Inferior parietal cortex (tissue), 1 donor: ENCODE measurements at regions not wholly inside any gene's neighbourhood (a gene's known extent, or its start where the extent isn't known, plus 50 kb on each side); places are given as distances from the start of the nearest gene placed in this dataset.

Experiments used
- DNase-seq: peaks from one replicate; pipeline ENCODE4 v3.0.0-alpha.2; 2016; ENCODE audit errors: extremely low spot score

DNA sequence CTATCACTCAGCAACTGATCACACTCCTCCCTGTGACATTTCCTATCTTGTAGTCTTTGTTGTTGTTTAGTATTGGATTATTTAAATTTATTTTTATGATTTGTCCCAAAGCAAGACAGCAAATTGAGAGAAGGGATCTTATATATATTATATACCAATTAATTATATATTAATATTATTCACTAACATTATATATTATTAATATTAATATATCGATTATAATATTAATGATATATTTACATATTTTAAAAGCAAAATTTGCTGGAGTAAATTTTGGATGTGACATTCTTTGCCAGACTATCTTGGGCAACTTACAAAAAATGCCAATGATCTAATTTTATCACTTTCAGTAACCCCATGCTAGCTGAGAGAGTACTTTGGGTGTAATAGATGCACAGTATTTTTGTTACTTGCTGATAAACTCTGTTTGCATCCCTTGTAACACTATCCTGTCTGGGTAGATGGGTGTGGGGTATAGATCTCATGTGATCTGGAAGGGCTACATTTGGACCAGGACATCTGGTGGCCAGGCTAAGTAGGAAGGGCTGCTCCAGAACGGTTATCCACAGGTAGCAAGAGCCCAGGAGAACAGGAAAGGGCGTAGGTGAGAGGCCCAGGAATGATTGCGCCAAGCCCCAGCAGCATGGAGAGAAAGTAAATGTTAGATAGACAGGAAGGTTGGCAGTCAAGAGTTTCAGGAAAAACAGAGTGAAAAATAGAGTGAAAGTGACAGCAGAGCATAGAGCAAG, 608.6 kb upstream of the KIRREL3 start:
- no peak for DNase-seq

DNA sequence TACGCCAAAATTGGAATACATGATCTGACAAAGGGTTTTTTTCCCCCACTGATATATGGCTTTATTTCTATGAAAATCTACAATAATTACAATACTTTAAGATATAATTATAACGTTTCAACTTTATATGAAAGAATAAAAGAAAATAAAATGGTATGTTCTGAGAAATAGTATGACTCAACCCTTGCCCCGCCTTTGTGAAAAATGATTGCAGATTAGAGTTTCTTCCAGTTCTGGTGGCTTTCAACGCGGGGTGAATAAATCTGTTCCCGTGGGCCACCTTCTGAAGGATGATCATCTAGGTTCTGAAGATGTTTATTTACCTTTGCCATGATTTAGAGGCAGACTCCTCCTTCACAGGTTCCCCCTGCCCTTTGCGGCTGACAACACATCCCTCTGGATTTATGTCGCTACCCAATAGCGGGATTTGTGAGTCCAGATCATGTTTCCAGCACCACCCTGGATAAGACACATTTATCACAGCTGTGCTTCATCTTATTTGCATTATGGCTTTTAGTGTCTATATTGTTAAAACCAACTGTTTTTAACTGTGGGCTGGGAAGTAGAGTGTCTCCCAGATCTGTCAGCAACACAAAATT, 607.0 kb upstream of the KIRREL3 start:
- no peak for DNase-seq

DNA sequence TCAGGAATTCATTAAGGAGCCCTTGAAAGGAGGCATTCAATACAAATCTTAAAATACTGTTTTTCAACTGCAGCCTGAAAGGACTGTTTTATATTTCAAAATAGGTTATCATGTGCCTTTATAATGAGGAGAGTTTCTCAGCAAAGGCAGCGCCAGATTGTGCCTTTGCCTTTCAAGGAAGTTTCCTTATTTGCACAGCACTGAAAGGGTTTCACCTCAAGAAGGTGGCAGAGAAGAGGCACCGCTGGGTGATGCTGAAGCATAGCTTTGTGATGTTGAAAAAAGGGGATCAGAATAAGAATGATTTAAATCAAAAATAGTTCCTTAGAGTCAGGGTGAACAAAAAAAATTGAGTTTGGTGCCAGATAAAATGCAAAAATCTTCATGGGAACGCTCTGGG, 601.0 kb upstream of the KIRREL3 start:
- peak; percentile 10 for DNase-seq

DNA sequence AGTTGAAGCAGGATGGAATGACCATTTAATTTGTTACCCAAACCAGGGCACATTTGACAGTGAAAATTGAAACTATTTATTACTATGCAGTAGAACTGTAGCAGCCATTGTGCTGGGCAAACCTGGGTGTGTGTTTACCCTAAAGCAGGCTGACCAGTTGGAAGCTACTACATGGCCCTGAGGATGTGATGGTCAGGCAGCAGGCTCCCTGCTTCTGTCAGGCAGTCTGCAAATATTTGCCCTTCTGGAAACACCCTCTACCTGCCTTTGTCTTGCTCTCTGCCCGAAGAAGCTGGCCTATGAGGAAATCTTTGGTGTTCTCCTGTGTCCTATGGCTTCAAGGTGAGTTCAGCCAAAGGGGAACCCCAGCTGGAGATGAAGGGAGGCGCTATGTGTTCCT, 600.1 kb upstream of the KIRREL3 start:
- no peak for DNase-seq

DNA sequence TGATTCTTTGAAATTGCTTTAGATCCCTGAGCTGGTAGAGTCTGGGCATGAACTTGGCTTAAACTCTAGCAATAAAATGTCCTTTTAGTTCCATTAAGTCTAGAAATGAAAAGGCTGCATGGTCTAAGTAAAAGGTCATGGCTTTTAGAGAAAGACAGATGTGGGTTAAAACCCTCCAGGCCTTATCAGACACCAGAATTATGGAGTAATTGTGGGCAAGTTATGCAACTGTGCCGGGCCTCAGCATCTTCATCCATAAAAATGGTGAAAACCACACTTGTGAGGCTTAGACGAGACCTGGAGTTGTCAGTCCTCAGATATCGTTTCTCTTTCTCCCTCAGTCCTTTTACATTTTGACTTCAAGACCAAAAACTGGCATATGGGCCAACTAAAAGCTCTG, 597.9 kb upstream of the KIRREL3 start:
- DNase-seq: no peak

DNA sequence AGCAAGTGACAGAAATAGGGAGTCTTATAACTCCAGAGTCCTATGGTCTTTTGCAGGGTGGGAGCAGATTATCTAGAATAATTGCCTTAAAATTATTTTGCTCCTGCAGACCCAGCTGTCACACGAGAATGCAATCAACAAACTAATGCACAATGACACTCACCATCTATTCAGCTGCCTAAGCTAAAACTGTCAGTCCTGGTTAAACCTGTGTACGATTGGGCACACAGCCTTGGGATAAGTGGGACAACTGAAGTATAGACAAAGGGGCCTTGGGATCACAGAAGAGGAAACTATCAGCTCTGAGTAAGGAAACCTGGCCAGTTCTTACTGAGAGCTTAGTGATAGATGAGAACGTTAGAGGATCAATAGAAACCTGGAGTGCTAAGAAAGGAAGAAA, 595.9 kb upstream of the KIRREL3 start:
- no peak for DNase-seq

DNA sequence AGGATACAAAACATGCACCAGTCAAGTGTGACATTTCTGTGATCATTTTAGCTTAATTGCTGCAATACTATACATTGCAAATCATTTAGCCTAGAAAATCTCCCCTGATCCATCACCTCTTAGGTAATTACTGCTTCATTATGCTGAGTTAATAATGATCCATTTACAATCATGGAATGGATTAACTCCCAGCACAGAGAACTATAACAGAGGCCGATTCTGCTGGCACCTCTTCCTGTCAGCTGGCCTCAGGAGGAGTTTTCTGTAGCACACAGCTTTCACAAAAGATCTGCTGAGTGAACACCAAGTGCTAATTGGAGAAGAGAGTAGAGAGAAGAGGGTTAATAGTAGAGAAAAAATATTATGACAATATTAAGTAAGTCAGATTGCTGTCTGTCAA, 591.8 kb upstream of the KIRREL3 start:
- DNase-seq: no peak

DNA sequence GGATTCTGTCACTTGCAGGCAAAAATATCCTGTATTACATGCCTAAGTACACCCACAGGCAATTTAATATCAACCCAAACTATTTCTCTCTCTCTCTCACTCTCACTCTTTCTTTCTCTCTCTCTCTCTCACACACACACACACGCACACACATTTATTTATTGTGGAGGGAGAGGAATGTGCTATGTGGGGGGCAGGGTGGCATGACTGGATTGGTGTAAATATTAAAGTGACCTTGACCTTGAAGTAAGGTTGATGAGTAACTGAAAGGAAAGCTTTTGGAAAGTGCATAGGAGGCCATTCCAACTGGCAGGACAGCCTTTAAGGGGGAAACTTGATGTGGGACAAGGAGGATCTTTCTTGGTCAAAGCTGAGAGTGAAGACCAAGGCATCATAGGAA, 589.7 kb upstream of the KIRREL3 start:
- no peak for DNase-seq

DNA sequence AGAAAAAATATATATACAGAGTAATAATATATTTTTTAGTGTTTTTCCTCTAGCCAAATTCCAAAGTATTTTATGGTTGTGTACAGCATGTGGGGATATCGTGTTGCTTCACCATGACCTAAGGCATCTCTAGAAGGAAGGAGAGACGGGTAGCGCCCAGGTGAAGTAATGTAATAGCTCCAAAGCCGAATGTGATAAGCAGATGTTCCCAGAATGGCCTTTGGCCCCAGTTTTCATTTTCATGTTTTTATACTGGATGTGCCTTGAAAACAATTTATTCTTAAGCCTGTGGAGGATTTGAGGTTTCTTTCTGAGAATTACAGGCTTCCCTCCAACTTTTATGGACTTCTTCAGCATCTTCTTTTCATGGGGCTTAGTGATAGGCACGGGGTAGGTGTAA, 587.9 kb upstream of the KIRREL3 start:
- DNase-seq: no peak

DNA sequence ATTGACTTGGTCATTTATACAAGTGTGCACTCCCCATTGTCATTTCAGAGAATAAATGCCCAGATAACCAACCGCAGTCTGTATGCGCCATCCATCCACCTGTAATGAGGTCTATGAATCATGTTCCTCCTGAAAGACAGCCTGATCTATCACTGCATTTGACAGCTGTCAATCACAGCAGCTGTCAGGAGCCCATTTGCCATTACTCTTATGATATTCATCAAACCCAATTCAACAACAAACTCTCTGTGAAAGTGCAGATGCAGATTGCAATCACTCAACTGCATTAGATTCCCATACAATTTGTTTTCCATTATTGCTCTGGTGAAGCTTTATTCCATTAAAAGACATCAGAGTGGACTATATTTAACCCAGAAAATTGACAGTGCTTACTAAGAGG, 586.9 kb upstream of the KIRREL3 start:
- no peak for DNase-seq

DNA sequence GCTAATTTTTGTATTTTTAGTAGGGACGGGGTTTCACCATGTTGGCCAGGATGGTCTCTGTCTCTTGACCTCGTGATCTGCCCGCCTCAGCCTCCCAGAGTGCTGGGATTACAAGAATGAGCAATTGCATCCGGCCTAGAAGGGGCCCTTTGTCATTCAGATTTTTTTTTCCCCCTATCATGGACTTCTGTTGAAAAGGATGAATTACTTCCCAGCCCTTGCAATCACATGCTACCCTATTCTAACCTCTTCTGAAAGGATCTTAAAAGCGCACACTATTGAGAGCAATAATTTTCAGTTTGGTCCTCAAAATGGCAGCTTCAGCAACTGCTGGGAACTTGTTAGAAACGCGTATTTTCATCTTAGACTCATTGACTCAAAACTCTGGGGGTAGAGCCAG, 575.6 kb upstream of the KIRREL3 start:
- DNase-seq: no peak

DNA sequence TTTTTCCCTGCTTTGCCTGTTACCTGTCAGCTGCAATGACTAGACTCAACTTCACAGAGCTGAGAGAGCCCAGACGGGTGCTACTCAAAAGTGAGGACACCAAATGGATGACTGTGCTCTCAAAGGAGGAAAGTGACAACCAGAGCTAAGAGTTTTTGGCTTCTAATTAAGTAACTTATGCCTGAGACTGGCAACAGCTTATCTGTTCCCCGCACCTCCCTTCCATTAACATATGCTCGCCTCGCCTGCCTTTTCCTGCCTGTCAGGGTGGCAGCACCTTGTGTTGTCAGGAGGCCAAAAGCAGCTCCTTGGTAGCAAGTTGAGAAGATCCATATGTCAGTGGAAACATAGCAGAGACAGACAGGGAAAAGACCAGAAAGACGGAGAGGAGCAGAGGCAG, 573.9 kb upstream of the KIRREL3 start:
- no peak for DNase-seq

DNA sequence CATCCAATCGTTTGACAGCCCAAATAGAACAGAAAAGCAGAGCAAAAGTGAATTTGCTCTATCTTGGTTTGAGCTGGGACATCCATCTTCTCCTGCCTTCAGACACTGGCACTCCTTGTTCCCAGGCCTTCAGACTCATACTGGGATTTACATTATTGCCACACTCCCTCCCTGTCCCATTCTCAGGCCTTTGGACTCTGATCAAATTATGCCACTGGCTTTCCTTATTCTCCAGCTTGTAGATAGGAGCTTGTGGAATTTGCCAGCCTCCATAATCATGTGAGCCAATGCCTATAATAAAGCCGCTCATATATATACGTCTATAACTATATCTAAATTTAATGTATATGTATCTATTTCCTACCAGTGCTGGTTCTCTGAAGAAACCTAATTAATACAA, 568.3 kb upstream of the KIRREL3 start:
- DNase-seq: no peak

DNA sequence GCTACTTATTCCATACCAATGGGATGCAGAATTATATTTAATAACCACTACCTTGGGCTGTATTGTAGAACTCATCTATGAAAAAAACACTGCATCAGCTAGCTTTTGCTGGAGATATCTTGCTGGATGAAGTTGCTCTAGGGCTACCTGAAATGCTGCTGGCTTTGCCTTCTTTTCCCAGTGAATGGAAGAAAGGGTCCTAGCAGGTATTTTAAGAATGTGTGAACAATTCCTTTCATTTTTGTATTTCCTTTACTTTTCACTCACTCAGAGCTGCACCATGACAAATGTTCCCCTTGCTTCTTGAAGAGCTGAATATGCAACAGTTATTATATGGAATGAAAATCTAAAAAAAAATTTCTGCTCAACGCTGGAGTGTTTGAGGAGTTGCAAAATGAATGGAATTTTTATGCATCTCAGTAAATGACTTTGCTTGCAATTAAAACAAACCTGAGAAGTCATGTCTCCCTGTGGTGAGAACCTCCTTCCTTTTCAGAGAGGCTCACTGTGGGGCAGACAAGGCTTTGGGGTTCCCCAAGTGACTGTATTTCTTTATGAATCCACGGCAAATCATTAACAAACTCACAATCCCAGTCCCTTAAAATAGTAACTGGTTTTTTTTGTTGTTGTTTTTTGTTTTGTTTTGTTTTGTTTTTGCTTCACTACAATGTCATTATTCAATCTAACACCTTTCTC, 566.8 kb upstream of the KIRREL3 start:
- DNase-seq: no peak

DNA sequence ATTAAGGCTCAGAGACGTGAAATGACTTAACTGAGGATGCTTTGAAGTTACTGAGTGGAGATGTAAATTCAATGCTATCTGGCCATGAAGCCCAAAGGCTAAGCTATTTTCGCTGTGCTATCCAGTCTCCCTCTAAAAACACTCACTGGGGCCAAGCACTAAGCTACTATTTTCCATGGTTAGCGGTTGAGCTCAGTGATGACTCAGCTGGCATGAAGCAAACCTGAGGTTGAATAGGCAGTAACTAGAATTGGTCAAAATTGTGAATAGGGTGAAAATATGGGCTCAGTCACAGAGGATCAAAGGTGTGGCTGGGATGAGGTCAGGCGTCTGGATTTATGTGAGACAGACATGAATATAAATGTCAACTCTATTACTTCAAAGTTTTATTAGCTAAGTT, 564.2 kb upstream of the KIRREL3 start:
- DNase-seq: no peak

DNA sequence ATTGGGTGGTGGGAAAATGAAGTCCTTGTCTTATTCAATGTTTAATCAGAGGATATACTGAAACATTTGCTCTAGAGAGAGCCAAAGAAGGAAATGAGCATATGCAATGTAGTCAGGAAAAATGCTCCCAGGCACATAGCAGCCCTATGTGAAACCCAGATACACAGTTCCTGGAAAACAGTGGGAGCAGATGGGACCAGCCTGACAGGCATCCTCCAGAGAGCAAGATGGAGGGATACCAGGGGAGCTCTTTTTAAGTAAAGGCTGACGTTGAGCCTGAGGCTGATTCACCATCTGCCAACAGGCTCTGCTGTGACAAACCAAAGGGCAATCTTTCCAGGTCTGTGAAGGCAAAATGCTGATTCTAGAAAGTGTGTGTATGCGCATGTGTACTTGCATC, 559.4 kb upstream of the KIRREL3 start:
- DNase-seq: no peak

DNA sequence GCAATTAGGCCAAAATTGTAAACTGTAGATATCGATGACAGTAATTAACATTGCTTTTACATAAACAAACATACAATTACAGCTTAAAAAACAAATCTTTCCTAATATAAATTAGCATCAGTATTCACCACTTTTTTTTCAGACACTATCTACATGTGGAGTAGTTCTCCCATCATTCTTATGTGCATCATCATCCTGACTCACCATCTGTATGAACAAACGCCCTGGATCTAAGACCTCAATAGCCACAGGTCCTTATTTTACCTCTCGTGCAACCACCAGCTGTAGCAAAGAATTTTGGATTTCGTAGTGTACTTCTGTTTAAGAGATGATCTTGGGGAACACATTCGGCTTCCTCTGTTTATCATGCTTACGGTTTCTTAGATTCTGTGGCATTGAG, 551.9 kb upstream of the KIRREL3 start:
- no peak for DNase-seq

DNA sequence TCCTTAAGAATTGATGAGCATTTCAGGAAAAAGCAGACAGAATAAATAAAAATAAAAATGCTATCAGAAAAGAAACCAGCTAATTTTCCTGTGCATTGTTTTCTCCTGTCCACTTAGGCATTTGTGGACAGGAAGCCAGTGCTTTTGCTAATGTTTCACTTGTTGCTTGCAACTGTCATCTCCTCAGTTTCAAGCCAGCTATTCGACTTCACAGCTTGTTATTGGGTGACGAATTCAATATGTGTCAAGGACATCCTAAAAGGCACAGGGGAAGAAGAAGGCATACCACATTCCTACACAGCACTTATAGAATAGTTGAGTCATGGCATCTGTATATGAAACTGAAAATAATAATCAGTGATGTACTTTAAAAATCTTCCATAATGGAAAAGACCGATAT, 530.6 kb upstream of the KIRREL3 start:
- no peak for DNase-seq

DNA sequence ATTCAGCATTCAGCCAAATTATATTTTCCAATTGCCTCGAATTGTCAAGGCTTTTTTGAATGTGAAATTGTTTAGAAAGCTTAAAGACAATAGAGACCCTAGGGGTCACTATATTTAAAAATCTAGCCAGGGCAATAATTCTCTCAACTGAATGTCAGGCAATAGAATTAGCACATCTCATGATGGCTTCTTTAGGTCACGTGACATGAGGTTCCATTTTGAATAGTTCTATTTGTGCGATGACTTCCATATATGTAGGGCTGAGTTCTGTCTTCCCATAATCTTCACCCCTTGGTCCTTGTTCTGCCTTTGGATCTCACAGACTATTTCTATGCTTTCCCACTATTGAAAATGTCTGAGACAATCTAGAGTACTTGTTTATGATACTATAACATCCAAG, 527.7 kb upstream of the KIRREL3 start:
- DNase-seq: no peak

DNA sequence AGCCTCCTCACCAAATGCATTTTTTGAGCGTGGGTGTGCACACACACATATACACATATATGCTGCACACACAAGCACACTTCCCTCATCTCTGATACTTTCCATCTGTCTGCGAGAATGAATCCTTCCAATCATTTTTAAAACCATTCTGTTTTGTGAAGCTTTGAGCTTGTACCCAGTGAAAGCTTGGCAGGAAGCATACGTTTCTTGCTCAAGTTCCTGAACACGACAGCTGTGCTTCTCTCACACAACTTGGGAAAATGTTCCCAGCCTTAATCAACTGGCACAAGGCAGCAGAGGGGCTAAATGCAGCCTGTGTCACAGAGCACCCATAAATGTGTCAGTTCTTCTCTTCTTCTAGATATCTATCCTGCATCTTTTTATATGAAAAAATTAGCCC, 524.0 kb upstream of the KIRREL3 start:
- DNase-seq: peak; percentile 52

DNA sequence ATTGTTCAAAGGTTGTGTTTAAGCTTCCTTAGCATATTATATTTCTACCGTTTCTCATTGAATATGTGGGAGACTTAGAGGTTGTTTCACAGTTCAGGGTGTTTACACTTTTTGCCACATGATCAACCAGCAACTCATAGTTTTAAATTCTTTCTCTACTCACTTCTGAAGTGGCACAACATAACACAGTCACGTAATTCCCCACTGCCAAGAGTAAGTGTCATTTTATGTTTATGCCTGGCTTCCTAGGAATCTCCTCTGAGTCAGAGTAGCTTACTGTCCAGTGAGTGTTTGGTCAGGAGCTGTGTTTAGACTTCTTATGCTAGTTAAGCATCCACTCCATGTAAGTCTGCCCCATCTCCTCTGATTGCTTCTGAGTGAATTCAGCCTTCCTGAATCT, 520.8 kb upstream of the KIRREL3 start:
- no peak for DNase-seq

DNA sequence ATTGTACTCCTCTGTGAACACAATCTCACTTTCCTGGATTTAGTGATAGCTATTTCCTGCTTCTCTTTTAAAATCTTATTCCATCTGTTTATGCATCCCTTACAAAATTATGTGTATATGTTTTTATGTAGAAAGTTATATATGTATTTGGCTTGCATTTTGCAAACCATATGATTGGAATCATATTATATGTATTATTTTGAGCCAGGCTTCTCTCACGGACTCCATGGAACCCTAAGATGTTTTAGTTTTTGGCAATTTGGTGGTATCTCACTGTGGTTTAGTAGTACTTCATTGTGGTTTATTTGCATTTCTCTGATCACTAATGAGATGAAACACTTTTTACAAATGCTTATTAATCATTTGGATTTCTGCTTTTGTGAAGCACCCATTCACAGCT, 507.3 kb upstream of the KIRREL3 start:
- no peak for DNase-seq

DNA sequence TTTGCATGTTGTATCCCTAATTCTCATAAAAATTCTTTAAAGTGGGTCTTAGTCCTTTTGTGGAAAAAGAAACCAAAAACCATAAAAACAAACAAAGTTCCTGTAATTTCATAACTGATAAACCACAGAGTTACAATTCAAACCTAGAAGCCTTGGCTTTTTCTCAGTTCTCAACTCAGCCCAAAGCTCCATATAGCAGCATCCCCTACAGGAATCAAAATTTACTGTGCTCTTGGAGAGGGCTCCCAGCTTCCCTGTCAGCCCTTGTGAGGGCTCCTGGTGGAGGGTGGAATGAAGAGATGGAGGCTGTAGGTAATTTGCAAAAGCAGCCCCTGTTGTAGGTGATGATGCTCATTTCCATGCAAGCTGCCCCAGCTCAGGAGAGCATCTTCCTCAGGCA, 506.1 kb upstream of the KIRREL3 start:
- no peak for DNase-seq
